ENCODE measurements at regions not wholly inside any gene's neighbourhood (a gene's known extent, or its start where the extent isn't known, plus 50 kb on each side); places are given as distances from the start of the nearest gene placed in this dataset.

DNA sequence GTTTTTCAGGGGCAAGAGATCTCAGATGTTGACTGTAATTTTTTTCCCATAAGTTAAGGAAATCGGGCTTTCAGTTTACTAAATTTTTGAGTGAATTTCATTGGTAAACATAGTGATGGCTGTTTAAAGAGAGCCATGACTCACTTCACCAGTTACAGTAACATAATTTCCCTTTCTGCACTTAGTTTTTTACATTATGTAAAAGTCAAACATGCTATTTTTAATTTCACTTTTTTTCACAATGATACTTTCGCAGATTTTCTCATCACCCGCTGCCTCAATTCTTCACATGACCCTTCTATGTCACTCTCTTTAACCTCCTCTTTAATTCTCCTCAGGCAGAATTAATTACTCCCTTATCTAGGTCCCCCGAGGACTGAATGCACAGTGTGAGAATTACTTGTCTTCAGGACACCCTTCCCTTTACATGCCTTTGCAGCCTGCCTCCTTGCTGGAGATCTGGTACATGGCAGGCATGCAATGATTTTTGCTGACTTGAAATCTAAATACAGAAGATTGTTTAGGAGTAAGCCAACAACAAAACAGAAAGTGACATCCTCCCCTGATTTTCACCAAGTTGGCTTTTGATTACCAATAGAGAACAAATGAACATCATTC is 217.5 kb upstream of the S1PR3 start:
- no peaks in the 10 kb centered on the region for H3K36me3 ChIP-seq (ENCODE audit: control insufficient read depth, insufficient read depth, low read length)
- H3K27me3 ChIP-seq (replicated peaks; ENCODE audit: control insufficient read depth, insufficient read depth, low read length), result no peaks in the 10 kb centered on the region; the same call in 1 of the 2 replicates
- DNase-seq (ENCODE audit: extremely low read depth, insufficient read length), result no peak
- TF ChIP-seq, protein P1, sequence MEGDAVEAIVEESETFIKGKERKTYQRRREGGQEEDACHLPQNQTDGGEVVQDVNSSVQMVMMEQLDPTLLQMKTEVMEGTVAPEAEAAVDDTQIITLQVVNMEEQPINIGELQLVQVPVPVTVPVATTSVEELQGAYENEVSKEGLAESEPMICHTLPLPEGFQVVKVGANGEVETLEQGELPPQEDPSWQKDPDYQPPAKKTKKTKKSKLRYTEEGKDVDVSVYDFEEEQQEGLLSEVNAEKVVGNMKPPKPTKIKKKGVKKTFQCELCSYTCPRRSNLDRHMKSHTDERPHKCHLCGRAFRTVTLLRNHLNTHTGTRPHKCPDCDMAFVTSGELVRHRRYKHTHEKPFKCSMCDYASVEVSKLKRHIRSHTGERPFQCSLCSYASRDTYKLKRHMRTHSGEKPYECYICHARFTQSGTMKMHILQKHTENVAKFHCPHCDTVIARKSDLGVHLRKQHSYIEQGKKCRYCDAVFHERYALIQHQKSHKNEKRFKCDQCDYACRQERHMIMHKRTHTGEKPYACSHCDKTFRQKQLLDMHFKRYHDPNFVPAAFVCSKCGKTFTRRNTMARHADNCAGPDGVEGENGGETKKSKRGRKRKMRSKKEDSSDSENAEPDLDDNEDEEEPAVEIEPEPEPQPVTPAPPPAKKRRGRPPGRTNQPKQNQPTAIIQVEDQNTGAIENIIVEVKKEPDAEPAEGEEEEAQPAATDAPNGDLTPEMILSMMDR (IDR thresholded peaks at IDR 0.05; ENCODE audit: insufficient read depth, low read length, poor library complexity, severe bottlenecking), result no peak
- no peak overlapping the region for H3K4me3 ChIP-seq (replicated peaks; ENCODE audit: low read depth, low read length)

DNA sequence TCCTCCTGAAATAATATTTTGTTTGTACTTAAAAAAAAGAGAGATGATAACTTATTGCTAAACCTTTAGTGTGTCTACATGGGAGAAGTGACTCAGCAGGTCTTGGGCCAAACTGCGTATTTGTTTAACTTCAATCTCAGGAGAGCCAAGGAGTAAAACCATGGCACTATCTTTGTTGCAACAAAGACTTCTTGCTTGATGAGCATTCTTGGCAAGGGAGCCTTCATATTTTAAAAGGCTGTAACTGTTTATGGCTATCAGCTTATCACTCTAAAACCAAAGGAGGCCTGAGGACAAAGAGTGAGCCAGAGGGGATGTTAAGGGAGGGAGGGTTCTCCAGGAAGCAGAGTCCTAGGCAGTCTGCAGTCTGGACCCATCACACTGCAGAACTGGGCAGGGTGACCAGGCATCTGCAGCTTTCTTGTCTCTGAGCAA is 216.2 kb upstream of the S1PR3 start:
- DNase-seq (ENCODE audit: extremely low read depth, insufficient read length), result no peak
- no peaks in the 10 kb centered on the region for H3K36me3 ChIP-seq (ENCODE audit: control insufficient read depth, insufficient read depth, low read length)
- no peaks in the 10 kb centered on the region; the same call in 1 of the 2 replicates for H3K27me3 ChIP-seq (replicated peaks; ENCODE audit: control insufficient read depth, insufficient read depth, low read length)
- H3K4me3 ChIP-seq (replicated peaks; ENCODE audit: low read depth, low read length), result no peak overlapping the region
- TF ChIP-seq, protein P1 (IDR thresholded peaks at IDR 0.05; ENCODE audit: insufficient read depth, low read length, poor library complexity, severe bottlenecking), result no peak

DNA sequence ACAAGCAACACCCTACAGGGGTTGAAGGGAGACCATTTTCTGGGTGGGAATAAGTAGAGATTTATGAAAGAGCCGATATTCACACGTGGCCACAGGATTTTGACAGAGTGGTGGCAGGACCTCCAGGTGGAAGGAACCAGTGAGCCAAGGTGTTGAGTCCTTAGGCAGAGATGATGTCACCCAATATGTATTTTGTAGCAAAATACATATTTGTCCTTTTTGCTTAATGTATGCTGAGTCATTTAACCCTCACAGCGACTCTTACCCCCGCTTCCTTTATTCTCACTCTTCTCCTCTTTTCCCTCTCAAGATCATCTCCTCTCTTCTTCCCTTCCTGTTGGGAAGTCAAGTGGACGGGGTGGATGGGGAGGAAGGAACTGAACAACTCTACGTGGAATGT is 215.7 kb upstream of the S1PR3 start:
- DNase-seq (ENCODE audit: extremely low read depth, insufficient read length), result no peak
- Histone ChIP-seq H3K27me3 (replicated peaks; ENCODE audit: control insufficient read depth, insufficient read depth, low read length) (no peaks in the 10 kb centered on the region; the same call in 1 of the 2 replicates), H3K4me3 (replicated peaks; ENCODE audit: low read depth, low read length) (no peak overlapping the region), H3K36me3 (ENCODE audit: control insufficient read depth, insufficient read depth, low read length) (no peaks in the 10 kb centered on the region)
- TF ChIP-seq, protein P1 (IDR thresholded peaks at IDR 0.05; ENCODE audit: insufficient read depth, low read length, poor library complexity, severe bottlenecking), result no peak

DNA sequence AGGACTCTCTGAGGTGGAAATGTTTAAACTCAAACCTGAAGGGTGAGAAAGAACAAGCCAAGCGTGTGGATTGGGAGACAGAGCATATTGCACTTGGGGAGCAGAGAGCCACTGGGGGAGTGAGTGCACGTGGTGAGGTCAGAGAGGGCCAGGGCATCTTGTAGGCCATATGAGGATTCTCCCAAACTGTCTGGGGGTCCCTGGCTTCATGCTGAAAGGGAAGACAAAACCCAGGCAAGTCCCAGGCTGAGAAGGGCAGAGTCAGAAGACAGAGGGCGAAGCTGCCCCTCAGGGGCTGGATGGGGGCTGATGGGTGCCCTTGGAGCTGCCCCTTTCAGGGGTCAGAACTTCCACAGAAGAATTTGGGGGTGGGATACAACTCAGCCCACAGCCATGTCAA is 215.3 kb upstream of the S1PR3 start:
- H3K4me3 ChIP-seq (replicated peaks; ENCODE audit: low read depth, low read length), result no peak overlapping the region
- H3K36me3 ChIP-seq (ENCODE audit: control insufficient read depth, insufficient read depth, low read length), result no peaks in the 10 kb centered on the region
- no peak for DNase-seq (ENCODE audit: extremely low read depth, insufficient read length)
- no peaks in the 10 kb centered on the region; the same call in 1 of the 2 replicates for H3K27me3 ChIP-seq (replicated peaks; ENCODE audit: control insufficient read depth, insufficient read depth, low read length)
- TF ChIP-seq, protein P1 (IDR thresholded peaks at IDR 0.05; ENCODE audit: insufficient read depth, low read length, poor library complexity, severe bottlenecking), result no peak

DNA sequence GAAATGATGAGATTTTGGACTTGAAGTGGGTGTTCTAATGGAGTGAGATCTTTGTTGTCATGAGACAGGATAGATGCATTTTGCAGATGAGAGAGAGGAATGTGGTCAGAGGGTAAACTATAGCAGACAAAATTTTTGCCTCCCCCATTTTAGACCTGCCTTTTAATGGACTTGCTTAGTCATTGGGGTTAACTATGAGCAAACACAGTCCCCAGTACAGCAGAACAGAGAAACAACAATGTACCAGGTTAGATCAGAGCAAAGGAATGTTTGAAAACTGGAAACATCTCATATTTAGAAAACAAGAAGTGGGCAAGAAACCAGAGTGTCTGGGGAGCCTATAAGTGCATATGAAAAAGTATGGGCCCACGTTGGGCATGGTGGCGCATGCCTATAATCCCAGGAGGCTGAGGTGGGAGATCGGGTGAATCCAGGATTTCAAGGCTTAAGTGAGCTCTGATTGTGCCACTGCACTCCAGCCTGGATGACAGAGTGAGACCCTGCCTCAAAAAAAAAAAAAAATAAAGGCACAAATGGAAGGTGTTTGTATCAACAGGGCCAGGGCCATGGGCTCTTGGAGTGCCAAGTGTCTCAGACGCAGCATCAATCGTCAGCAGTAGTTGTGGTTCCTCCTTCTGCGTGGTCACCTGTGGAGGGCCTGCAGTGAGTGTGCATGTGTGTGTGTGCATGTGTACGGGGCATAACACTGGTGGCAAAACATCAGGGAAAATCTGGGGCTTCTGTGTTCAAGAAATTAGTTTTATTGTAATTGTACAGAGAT is 214.4 kb upstream of the S1PR3 start:
- Histone ChIP-seq H3K4me3 (replicated peaks; ENCODE audit: low read depth, low read length) (no peak overlapping the region), H3K27me3 (replicated peaks; ENCODE audit: control insufficient read depth, insufficient read depth, low read length) (no peaks in the 10 kb centered on the region; the same call in 1 of the 2 replicates), H3K36me3 (ENCODE audit: control insufficient read depth, insufficient read depth, low read length) (no peaks in the 10 kb centered on the region)
- DNase-seq (ENCODE audit: extremely low read depth, insufficient read length), result no peak
- TF ChIP-seq, protein P1 (IDR thresholded peaks at IDR 0.05; ENCODE audit: insufficient read depth, low read length, poor library complexity, severe bottlenecking), result no peak
